ENCODE measurements at regions not wholly inside any gene's neighbourhood (a gene's known extent, or its start where the extent isn't known, plus 50 kb on each side); places are given as distances from the start of the nearest gene placed in this dataset.
A peak's percentile ranks its signal among the peaks of the same experiment; 100 is the strongest.

DNA sequence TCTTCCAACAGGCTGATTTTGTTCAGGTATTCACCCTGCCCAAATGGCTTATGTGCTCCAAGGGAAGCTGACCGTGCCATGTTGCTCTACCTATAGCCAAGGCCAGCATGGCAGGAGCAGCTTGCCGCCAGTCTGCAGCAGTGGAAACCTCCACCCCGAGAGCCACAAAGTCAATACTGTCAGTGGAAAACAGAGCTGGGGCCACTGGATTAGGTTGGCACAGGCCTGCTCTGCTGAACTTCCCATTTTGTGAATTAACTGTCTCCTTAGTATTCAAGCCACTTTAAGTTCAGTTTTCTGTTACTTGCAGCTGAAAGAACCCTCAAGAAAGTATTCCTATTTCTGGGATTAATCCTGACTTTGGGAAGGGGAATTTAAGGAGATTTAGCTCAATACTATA, 63.8 kb upstream of the XCR1 start:
- TF ChIP-seq, protein P1, sequence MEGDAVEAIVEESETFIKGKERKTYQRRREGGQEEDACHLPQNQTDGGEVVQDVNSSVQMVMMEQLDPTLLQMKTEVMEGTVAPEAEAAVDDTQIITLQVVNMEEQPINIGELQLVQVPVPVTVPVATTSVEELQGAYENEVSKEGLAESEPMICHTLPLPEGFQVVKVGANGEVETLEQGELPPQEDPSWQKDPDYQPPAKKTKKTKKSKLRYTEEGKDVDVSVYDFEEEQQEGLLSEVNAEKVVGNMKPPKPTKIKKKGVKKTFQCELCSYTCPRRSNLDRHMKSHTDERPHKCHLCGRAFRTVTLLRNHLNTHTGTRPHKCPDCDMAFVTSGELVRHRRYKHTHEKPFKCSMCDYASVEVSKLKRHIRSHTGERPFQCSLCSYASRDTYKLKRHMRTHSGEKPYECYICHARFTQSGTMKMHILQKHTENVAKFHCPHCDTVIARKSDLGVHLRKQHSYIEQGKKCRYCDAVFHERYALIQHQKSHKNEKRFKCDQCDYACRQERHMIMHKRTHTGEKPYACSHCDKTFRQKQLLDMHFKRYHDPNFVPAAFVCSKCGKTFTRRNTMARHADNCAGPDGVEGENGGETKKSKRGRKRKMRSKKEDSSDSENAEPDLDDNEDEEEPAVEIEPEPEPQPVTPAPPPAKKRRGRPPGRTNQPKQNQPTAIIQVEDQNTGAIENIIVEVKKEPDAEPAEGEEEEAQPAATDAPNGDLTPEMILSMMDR (IDR thresholded peaks at IDR 0.05) = no peak
- no peak for TF ChIP-seq POLR2AphosphoS5 (IDR thresholded peaks at IDR 0.05)
- TF ChIP-seq POLR2A (IDR thresholded peaks at IDR 0.05) = no peak
- no peak overlapping the region for H3K27ac ChIP-seq
- DNase-seq (ENCODE audit: low spot score in 2 of 2) = no peak
- H3K27me3 ChIP-seq = no peaks in the 10 kb centered on the region
- intact Hi-C loops (cut with DNase I; ENCODE audit: low total_unique reads) = no loop called here
- H3K4me3 ChIP-seq = no peak overlapping the region
- no peaks in the 10 kb centered on the region for H3K9me3 ChIP-seq
- H3K36me3 ChIP-seq = no peaks in the 10 kb centered on the region
- no peaks in the 10 kb centered on the region for H3K4me1 ChIP-seq

DNA sequence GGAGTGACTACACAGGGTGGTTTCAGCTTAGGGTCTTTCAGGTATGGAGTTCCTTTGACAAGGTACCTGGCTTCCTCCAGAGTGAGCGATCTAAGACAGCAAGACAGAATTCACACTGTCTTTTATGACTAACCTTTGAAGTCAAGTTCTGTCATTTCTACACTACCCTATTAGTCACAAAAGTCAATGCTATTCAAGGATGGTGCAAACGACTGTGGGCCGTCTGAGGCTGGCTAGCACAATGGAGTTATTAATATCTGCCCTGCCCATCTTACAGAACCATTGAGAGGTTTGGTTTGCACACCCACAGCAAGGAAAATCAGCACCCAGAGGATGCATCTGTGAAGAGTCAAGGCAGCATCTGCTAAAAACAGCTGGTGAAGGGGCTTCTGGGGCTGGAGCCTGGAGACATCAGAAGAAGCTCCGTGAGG, 62.9 kb upstream of the XCR1 start:
- H3K27ac ChIP-seq = no peak overlapping the region
- no peak overlapping the region for H3K4me3 ChIP-seq
- no peaks in the 10 kb centered on the region for H3K27me3 ChIP-seq
- H3K9me3 ChIP-seq = no peaks in the 10 kb centered on the region
- TF ChIP-seq, protein P1 (IDR thresholded peaks at IDR 0.05) = no peak
- TF ChIP-seq POLR2A (IDR thresholded peaks at IDR 0.05) (no peak), POLR2AphosphoS5 (IDR thresholded peaks at IDR 0.05) (no peak)
- DNase-seq (ENCODE audit: low spot score in 2 of 2) = no peak
- no peaks in the 10 kb centered on the region for H3K36me3 ChIP-seq
- intact Hi-C loops (cut with DNase I; ENCODE audit: low total_unique reads) = no loop called here
- no peaks in the 10 kb centered on the region for H3K4me1 ChIP-seq

DNA sequence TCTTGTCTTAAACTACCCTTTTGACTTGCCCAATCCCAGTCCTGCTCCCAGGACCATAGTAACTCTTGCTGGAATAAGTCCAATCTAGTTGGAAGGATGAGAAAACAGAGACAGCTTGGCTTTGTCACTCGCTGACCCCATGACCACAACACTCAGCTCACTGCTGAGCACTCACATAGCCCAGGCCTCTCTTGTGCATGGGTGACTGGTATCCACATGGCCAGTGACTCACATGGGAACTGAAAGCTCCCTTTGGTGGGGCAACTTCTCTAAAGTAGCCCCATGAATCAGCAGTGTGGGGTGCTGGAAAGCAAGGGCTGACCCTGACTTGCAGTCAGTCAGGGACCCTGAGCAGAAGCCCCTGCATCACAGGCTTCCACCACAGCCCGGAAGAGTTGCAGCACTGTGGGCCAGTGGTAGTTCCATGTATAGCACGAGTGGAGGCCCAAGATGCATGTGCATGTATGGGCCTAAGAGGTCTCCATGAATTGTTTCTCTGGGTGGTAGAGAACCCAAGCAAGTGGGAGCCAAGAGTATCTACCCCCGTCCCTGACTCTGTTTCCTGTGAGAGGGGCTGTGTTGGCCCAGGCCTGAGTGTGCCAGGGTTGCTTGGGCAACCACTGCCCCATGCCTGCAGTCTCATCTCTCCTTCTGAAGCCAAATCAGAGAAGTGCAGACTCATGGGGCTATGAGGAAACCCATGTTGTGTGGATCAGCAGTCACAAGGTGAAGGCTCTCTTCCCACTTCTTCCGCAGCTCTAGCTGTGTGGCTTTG, 62.1 kb upstream of the XCR1 start:
- intact Hi-C loops (cut with DNase I; ENCODE audit: low total_unique reads) = loop anchor here (10.0 kb wide), 1 partner anchor 785 kb away; the partner anchor contains the start of gene PTH1R
- Histone ChIP-seq H3K4me3 (no peak overlapping the region), H3K36me3 (no peaks in the 10 kb centered on the region), H3K27ac (no peak overlapping the region), H3K27me3 (no peaks in the 10 kb centered on the region), H3K4me1 (no peaks in the 10 kb centered on the region), H3K9me3 (no peaks in the 10 kb centered on the region)
- TF ChIP-seq POLR2AphosphoS5 (IDR thresholded peaks at IDR 0.05) (peak in 1 of 3 donors; percentile 79), POLR2A (IDR thresholded peaks at IDR 0.05) (no peak)
- DNase-seq (ENCODE audit: low spot score in 2 of 2) = no peak

DNA sequence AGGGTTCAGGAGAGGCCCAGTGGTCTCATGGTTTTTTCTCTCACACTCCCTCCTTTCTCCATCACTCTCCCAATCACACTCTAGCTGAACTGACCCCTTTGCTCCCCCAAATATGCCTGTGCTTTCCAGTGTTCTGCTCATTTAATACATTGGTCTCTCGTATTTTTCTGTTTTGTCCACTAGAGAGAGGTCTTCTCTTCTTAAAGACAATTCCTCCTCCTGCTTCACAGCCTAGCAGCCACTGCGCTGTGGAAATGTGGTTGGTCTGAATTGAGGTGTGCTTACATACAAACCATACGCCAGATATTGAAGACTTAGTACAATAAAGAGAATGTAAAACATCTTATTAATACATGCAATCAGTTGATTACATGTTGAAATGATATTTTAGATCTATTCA, 60.6 kb upstream of the XCR1 start:
- Histone ChIP-seq H3K4me1 (no peaks in the 10 kb centered on the region), H3K9me3 (no peaks in the 10 kb centered on the region), H3K27ac (no peak overlapping the region), H3K27me3 (no peaks in the 10 kb centered on the region), H3K36me3 (no peaks in the 10 kb centered on the region), H3K4me3 (no peak overlapping the region)
- TF ChIP-seq POLR2A (IDR thresholded peaks at IDR 0.05) = no peak
- no peak for TF ChIP-seq POLR2AphosphoS5 (IDR thresholded peaks at IDR 0.05)
- TF ChIP-seq, protein P1 (IDR thresholded peaks at IDR 0.05) = no peak
- no peak for DNase-seq (ENCODE audit: low spot score in 2 of 2)
- intact Hi-C loops (cut with DNase I; ENCODE audit: low total_unique reads) = loop anchor here (10.0 kb wide), 1 partner anchor 787 kb away; the partner anchor contains the start of gene PTH1R

DNA sequence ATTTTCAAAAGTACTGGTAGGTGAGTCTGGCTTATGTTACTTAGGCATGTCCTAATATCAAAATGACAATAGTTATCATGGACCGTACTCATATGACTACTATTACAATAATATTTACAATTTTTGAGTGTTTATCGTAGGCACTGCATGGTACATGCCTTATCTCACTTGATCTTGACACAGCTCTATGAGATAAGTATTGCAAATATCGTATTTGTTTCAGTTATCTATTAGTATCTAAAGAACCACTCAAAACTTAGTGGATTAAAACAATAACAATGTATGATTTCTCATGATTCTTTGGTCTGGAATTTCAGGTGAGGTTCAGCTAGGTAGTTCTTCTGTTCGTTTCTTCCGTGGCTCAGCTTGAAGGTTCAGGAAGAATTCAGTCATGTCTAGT, 59.7 kb upstream of the XCR1 start:
- no peak for DNase-seq (ENCODE audit: low spot score in 2 of 2)
- Histone ChIP-seq H3K9me3 (no peaks in the 10 kb centered on the region), H3K27me3 (no peaks in the 10 kb centered on the region), H3K4me3 (no peak overlapping the region), H3K27ac (no peak overlapping the region), H3K4me1 (no peaks in the 10 kb centered on the region), H3K36me3 (no peaks in the 10 kb centered on the region)
- intact Hi-C loops (cut with DNase I; ENCODE audit: low total_unique reads) = loop anchor here (10.0 kb wide), 1 partner anchor 788 kb away; the partner anchor contains the start of gene PTH1R
- TF ChIP-seq POLR2A (IDR thresholded peaks at IDR 0.05) (no peak), POLR2AphosphoS5 (IDR thresholded peaks at IDR 0.05) (no peak)
- TF ChIP-seq, protein P1 (IDR thresholded peaks at IDR 0.05) = no peak
